ENCODE measurements at regions not wholly inside any gene's neighbourhood (a gene's known extent, or its start where the extent isn't known, plus 50 kb on each side); places are given as distances from the start of the nearest gene placed in this dataset.

DNA sequence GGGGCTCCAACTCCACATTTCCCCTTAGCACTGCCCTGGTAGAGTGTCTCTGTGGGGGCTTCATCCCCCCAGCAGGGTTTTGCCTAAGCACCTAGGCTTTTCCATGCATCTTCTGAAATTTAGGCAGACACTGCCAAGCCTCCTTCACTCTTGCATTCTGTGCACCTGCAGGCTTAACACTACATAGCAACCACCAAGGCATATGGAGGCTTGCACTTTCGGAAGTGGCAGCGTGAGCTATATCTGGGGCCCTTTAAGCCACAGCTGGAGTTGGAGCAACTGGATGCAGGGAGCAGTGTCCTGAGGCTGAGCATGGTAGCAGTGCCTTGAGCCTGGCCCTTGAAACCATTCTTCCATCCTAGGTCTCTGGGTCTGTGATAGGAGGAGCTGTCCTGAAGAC lies 214.8 kb upstream of the RPL34 start:
- no peaks in the 10 kb centered on the region for H3K27me3 Mint-ChIP-seq (ENCODE audit: insufficient read depth)

DNA sequence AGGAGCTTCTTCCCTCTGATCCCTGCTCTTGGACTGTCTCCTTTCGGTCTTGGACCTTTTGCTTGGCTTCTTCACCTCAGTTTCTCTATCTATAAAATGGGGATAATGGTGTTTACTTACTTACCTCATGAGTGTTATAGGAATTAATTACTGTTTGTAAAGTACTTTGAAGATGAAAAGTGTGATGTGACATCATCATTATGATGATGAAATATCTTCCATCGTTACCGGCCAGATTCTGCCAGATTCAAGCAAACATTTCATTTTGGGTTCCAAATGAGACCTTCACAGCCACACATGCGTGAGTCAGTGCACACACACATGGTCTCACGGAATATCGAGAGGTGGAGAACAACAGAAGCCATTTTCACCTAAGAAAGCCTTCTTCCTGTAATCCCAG lies 220.1 kb upstream of the RPL34 start:
- Histone ChIP-seq H3K9ac (ENCODE audit: extremely low read depth, low read length, poor library complexity, severe bottlenecking) (no peak overlapping the region), H3K27me3 (ENCODE audit: control insufficient read depth, insufficient read depth, low read length, poor library complexity, severe bottlenecking) (no peaks in the 10 kb centered on the region), H3K9me3 (ENCODE audit: control insufficient read depth, low read length) (no peaks in the 10 kb centered on the region), H3K4me1 (ENCODE audit: control insufficient read depth, insufficient read depth, low read length) (peaks cover 4% of the 10 kb centered on the region), H3K36me3 (ENCODE audit: control insufficient read depth, insufficient read depth, low read length) (no peaks in the 10 kb centered on the region), H3K4me3 (ENCODE audit: low read length) (no peak overlapping the region), H3K27ac (ENCODE audit: low read depth, low read length) (no peak overlapping the region)
- DNase-seq, result no peak
- no peaks in the 10 kb centered on the region for H3K4me1 Mint-ChIP-seq
- no peak overlapping the region for H3K4me3 Mint-ChIP-seq
- WGBS, 2 experiments (ENCODE audit: insufficient coverage in 1 of 2, insufficient read length in 1 of 2), result 85 to 95% methylated on average over 5 to 6 of the region's 6 CpGs
- peaks cover 3% of the 10 kb centered on the region for H3K9me3 Mint-ChIP-seq
- H3K27ac Mint-ChIP-seq, result no peak overlapping the region
- TF ChIP-seq, protein P1, sequence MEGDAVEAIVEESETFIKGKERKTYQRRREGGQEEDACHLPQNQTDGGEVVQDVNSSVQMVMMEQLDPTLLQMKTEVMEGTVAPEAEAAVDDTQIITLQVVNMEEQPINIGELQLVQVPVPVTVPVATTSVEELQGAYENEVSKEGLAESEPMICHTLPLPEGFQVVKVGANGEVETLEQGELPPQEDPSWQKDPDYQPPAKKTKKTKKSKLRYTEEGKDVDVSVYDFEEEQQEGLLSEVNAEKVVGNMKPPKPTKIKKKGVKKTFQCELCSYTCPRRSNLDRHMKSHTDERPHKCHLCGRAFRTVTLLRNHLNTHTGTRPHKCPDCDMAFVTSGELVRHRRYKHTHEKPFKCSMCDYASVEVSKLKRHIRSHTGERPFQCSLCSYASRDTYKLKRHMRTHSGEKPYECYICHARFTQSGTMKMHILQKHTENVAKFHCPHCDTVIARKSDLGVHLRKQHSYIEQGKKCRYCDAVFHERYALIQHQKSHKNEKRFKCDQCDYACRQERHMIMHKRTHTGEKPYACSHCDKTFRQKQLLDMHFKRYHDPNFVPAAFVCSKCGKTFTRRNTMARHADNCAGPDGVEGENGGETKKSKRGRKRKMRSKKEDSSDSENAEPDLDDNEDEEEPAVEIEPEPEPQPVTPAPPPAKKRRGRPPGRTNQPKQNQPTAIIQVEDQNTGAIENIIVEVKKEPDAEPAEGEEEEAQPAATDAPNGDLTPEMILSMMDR (conservative IDR thresholded peaks at IDR 0.05), result no peak
- no peaks in the 10 kb centered on the region for H3K27me3 Mint-ChIP-seq (ENCODE audit: insufficient read depth)
- H3K36me3 Mint-ChIP-seq (ENCODE audit: low read depth), result no peaks in the 10 kb centered on the region

More for the DNA sequence above, 214.8 kb upstream of the RPL34 start:
- Histone ChIP-seq H3K27me3 (ENCODE audit: control insufficient read depth, insufficient read depth, low read length, poor library complexity, severe bottlenecking) (no peaks in the 10 kb centered on the region), H3K9me3 (ENCODE audit: control insufficient read depth, low read length) (no peaks in the 10 kb centered on the region), H3K4me1 (ENCODE audit: control insufficient read depth, insufficient read depth, low read length) (no peaks in the 10 kb centered on the region), H3K36me3 (ENCODE audit: control insufficient read depth, insufficient read depth, low read length) (no peaks in the 10 kb centered on the region), H3K9ac (ENCODE audit: extremely low read depth, low read length, poor library complexity, severe bottlenecking) (no peak overlapping the region), H3K27ac (ENCODE audit: low read depth, low read length) (no peak overlapping the region), H3K4me3 (ENCODE audit: low read length) (no peak overlapping the region)
- Mint-ChIP-seq H3K36me3 (ENCODE audit: low read depth) (no peaks in the 10 kb centered on the region), H3K27ac (no peak overlapping the region), H3K9me3 (peaks cover 24% of the 10 kb centered on the region), H3K4me3 (no peak overlapping the region), H3K4me1 (no peaks in the 10 kb centered on the region)
- DNase-seq, result no peak
- 62 to 68% methylated on average over 2 of the region's 2 CpGs for WGBS, 2 experiments (ENCODE audit: insufficient coverage in 1 of 2, insufficient read length in 1 of 2)
- TF ChIP-seq, protein P1 (conservative IDR thresholded peaks at IDR 0.05), result no peak

DNA sequence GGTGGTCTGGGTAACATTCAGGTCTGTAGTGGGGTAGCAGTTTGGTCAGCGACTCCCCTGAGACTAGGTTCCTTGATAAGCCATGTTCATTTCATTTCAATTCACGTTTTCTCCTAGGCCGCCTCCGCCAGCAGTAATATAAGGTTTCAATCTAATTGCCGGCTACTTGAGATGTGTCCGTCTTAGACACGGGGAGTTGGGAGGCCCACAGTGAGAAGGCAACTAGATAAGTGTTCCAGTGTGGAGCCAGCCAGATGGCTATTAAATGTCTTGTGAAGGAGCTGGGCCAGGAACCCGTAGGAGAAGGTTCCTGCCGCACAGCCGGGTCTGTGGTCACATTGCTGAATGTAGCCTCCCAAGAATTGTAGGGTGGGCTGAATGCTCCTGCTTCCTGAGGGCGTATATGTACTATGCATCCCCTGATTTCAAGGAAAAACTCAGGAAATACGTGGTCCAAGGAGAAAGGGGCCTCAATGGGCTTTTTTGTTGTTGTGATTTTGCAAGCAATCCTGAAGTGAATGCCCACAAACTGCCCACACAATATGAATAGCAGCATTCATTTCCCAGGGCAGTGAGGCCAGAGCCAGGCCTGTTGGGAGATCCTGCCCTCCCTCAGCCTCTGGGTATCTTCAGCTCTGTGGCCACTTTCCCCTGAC lies 220.6 kb upstream of the RPL34 start:
- H3K27me3 Mint-ChIP-seq (ENCODE audit: insufficient read depth), result no peaks in the 10 kb centered on the region
- Histone ChIP-seq H3K27me3 (ENCODE audit: control insufficient read depth, insufficient read depth, low read length, poor library complexity, severe bottlenecking) (no peaks in the 10 kb centered on the region), H3K9ac (ENCODE audit: extremely low read depth, low read length, poor library complexity, severe bottlenecking) (no peak overlapping the region), H3K4me3 (ENCODE audit: low read length) (no peak overlapping the region), H3K9me3 (ENCODE audit: control insufficient read depth, low read length) (no peaks in the 10 kb centered on the region), H3K4me1 (ENCODE audit: control insufficient read depth, insufficient read depth, low read length) (peaks cover 4% of the 10 kb centered on the region), H3K36me3 (ENCODE audit: control insufficient read depth, insufficient read depth, low read length) (no peaks in the 10 kb centered on the region), H3K27ac (ENCODE audit: low read depth, low read length) (no peak overlapping the region)
- no peaks in the 10 kb centered on the region for H3K4me1 Mint-ChIP-seq
- H3K36me3 Mint-ChIP-seq (ENCODE audit: low read depth), result no peaks in the 10 kb centered on the region
- peaks cover 3% of the 10 kb centered on the region for H3K9me3 Mint-ChIP-seq
- no peak overlapping the region for H3K27ac Mint-ChIP-seq
- TF ChIP-seq, protein P1 (conservative IDR thresholded peaks at IDR 0.05), result no peak
- 92 to 93% methylated on average over 10 to 12 of the region's 12 CpGs for WGBS, 2 experiments (ENCODE audit: insufficient coverage in 1 of 2, insufficient read length in 1 of 2)
- H3K4me3 Mint-ChIP-seq, result no peak overlapping the region
- no peak for DNase-seq

Data from endodermal cell (in vitro differentiated cells).